AG09309 (cell line): ENCODE measurements at regions not wholly inside any gene's neighbourhood (a gene's known extent, or its start where the extent isn't known, plus 50 kb on each side); places are given as distances from the start of the nearest gene placed in this dataset.

Experiments used
- DNase-seq: peaks from one replicate; pipeline ENCODE4 v3.0.0-alpha.2; 2010; ENCODE audit warnings: low read depth
- H3K4me3 ChIP-seq: 2 replicates; pipeline ENCODE4 v1.5.1; 2011; ENCODE audit warnings: mild to moderate bottlenecking, low read depth, low read length, moderate library complexity; ENCODE audit not compliant: control insufficient read depth
- CTCF ChIP-seq: IDR thresholded peaks from 2 replicates; pipeline ENCODE4 v1.5.1; 2011; ENCODE audit warnings: mild to moderate bottlenecking, low read depth, low read length, inconsistent platforms; ENCODE audit not compliant: insufficient read depth, control insufficient read depth; ENCODE audit errors: missing control alignments

- H3K4me3 ChIP-seq: no peak overlapping the region
- no peak for DNase-seq
- TF ChIP-seq CTCF: no peak
Observed at GRCh38 chr17:74076446-74076845, 127.0 kb upstream of the RPL38 start.

- H3K4me3 ChIP-seq: no peak overlapping the region
- no peak for DNase-seq
- TF ChIP-seq CTCF: no peak
Observed at GRCh38 chr17:74077231-74077630, 126.2 kb upstream of the RPL38 start.

GRCh38 chr17:74078363-74078941 lies 125.0 kb upstream of the RPL38 start:
- TF ChIP-seq CTCF: no peak
- H3K4me3 ChIP-seq: no peak overlapping the region
- DNase-seq: no peak

- no peak for DNase-seq
- H3K4me3 ChIP-seq: no peak overlapping the region
- no peak for TF ChIP-seq CTCF
Observed at GRCh38 chr17:74079537-74080300, 123.8 kb upstream of the RPL38 start.

- H3K4me3 ChIP-seq: no peak overlapping the region
- no peak for DNase-seq
- no peak for TF ChIP-seq CTCF
Observed at GRCh38 chr17:74080656-74081582, 122.6 kb upstream of the RPL38 start.

- TF ChIP-seq CTCF: no peak
- H3K4me3 ChIP-seq: no peak overlapping the region
- no peak for DNase-seq
Observed at GRCh38 chr17:74082886-74083285, 120.6 kb upstream of the RPL38 start.
